Peyer's patch (tissue), 4 donors: ENCODE measurements at regions not wholly inside any gene's neighbourhood (a gene's known extent, or its start where the extent isn't known, plus 50 kb on each side); places are given as distances from the start of the nearest gene placed in this dataset.

Experiments used
- CTCF ChIP-seq, 6 experiments: fragments of 450-650 bp in 4 of 6; fragments of 200-600 bp in 2 of 6; sonication (generic) in 1 of 6; IDR thresholded peaks; one replicate each; pipeline ENCODE4 v1.5.1; 2017 to 2019; ENCODE audit warnings: antibody characterized with exemption in 6 of 6, mild to moderate bottlenecking in 3 of 6, moderate library complexity in 1 of 6
- POLR2A ChIP-seq, 2 donors: fragments of 450-650 bp; IDR thresholded peaks; one replicate each; pipeline ENCODE4 v1.5.1; 2017; ENCODE audit warnings: antibody characterized with exemption in 2 of 2, mild to moderate bottlenecking in 2 of 2, moderate library complexity in 2 of 2

DNA sequence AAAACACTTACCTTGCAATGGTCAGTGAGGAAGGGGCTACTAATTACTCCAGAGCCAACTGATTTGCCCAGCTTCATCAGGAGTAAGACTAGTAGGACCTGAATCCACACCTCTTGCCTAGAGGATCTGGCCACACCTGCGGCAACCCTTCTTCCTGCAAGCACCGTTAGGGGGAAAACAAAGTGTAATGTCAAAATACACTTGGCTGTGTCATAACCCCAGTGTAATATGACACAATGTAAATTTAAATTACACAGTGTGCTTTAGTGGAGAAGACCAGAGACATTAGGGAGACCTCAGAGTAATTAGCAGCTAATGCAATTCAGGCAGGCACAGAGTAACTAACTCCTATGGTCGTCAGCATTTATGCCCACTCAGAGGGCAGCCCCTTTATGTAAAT, 308.5 kb upstream of the ARRDC4 start:
- TF ChIP-seq CTCF (IDR thresholded peaks at IDR 0.05) (no peak), POLR2A (IDR thresholded peaks at IDR 0.05) (no peak)
